ENCODE measurements at regions not wholly inside any gene's neighbourhood (a gene's known extent, or its start where the extent isn't known, plus 50 kb on each side); places are given as distances from the start of the nearest gene placed in this dataset.

- no peak overlapping the region for H2AFZ ChIP-seq (ENCODE audit: low read length)
- 0 out of 2 replicates have a peak, but pooled peaks cover 4% of the 10 kb centered on the region for H3F3A ChIP-seq (ENCODE audit: insufficient read depth, low read length)
- H3K4me3 ChIP-seq (ENCODE audit: low read length): no peak overlapping the region
- H3K9me2 ChIP-seq (replicated peaks; ENCODE audit: insufficient read depth, low read length): no peaks in the 10 kb centered on the region
- no peak overlapping the region for H3K4me2 ChIP-seq (ENCODE audit: low read depth, low read length)
- no peaks in the 10 kb centered on the region for H3K36me3 ChIP-seq (replicated peaks; ENCODE audit: insufficient read depth, low read length)
- H3K27me3 ChIP-seq (replicated peaks; ENCODE audit: insufficient read depth, low read length): no peaks in the 10 kb centered on the region
- DNase-seq: no peak
- peaks cover 27% of the 10 kb centered on the region for H3K4me1 ChIP-seq (ENCODE audit: low read length)
- TF ChIP-seq EZH2 (optimal IDR thresholded peaks at IDR 0.05; ENCODE audit: low read depth, low read length) (no peak), EZH2phosphoT487 (IDR thresholded peaks at IDR 0.05; ENCODE audit: low read length) (no peak), CTCF (IDR thresholded peaks at IDR 0.05; ENCODE audit: low read length) (no peak)
- no peaks in the 10 kb centered on the region for H3K9me3 ChIP-seq (replicated peaks; ENCODE audit: insufficient read depth, low read length)
- H3K9ac ChIP-seq (ENCODE audit: low read length): no peak overlapping the region
- H3K27ac ChIP-seq (ENCODE audit: low read length): no peak overlapping the region
- no peaks in the 10 kb centered on the region for H4K20me1 ChIP-seq (ENCODE audit: insufficient read depth, low read length)
- H3K79me2 ChIP-seq (ENCODE audit: low read length): no peaks in the 10 kb centered on the region
Observed at GRCh38 chr2:20148426-20148922, 76.5 kb downstream of the SDC1 start.

- no peaks in the 10 kb centered on the region for H3K79me2 ChIP-seq (ENCODE audit: low read length)
- H3K4me1 ChIP-seq (ENCODE audit: low read length): peaks cover 26% of the 10 kb centered on the region
- H3K4me3 ChIP-seq (ENCODE audit: low read length): no peak overlapping the region
- no peaks in the 10 kb centered on the region for H3K9me3 ChIP-seq (replicated peaks; ENCODE audit: insufficient read depth, low read length)
- no peaks in the 10 kb centered on the region for H3K36me3 ChIP-seq (replicated peaks; ENCODE audit: insufficient read depth, low read length)
- no peak overlapping the region for H2AFZ ChIP-seq (ENCODE audit: low read length)
- no peaks in the 10 kb centered on the region for H3K9me2 ChIP-seq (replicated peaks; ENCODE audit: insufficient read depth, low read length)
- H4K20me1 ChIP-seq (ENCODE audit: insufficient read depth, low read length): no peaks in the 10 kb centered on the region
- no peak overlapping the region for H3K27ac ChIP-seq (ENCODE audit: low read length)
- no peak overlapping the region for H3K4me2 ChIP-seq (ENCODE audit: low read depth, low read length)
- DNase-seq: no peak
- H3F3A ChIP-seq (ENCODE audit: insufficient read depth, low read length): 0 out of 2 replicates have a peak, but pooled peaks cover 4% of the 10 kb centered on the region
- TF ChIP-seq EZH2phosphoT487 (IDR thresholded peaks at IDR 0.05; ENCODE audit: low read length) (no peak), CTCF (IDR thresholded peaks at IDR 0.05; ENCODE audit: low read length) (no peak), EZH2 (optimal IDR thresholded peaks at IDR 0.05; ENCODE audit: low read depth, low read length) (no peak)
- H3K27me3 ChIP-seq (replicated peaks; ENCODE audit: insufficient read depth, low read length): no peaks in the 10 kb centered on the region
- no peak overlapping the region for H3K9ac ChIP-seq (ENCODE audit: low read length)
Observed at GRCh38 chr2:20147351-20147750, 77.6 kb downstream of the SDC1 start.

GRCh38 chr2:20146401-20146800 is 78.5 kb downstream of the SDC1 start:
- no peaks in the 10 kb centered on the region for H4K20me1 ChIP-seq (ENCODE audit: insufficient read depth, low read length)
- 0 out of 2 replicates have a peak, but pooled peaks cover 4% of the 10 kb centered on the region for H3F3A ChIP-seq (ENCODE audit: insufficient read depth, low read length)
- DNase-seq: no peak
- H3K27me3 ChIP-seq (replicated peaks; ENCODE audit: insufficient read depth, low read length): no peaks in the 10 kb centered on the region
- no peaks in the 10 kb centered on the region for H3K9me2 ChIP-seq (replicated peaks; ENCODE audit: insufficient read depth, low read length)
- TF ChIP-seq EZH2phosphoT487 (IDR thresholded peaks at IDR 0.05; ENCODE audit: low read length) (no peak), CTCF (IDR thresholded peaks at IDR 0.05; ENCODE audit: low read length) (no peak), EZH2 (optimal IDR thresholded peaks at IDR 0.05; ENCODE audit: low read depth, low read length) (no peak)
- H3K4me1 ChIP-seq (ENCODE audit: low read length): peaks cover 22% of the 10 kb centered on the region
- no peak overlapping the region for H3K27ac ChIP-seq (ENCODE audit: low read length)
- no peaks in the 10 kb centered on the region for H3K36me3 ChIP-seq (replicated peaks; ENCODE audit: insufficient read depth, low read length)
- no peaks in the 10 kb centered on the region for H3K9me3 ChIP-seq (replicated peaks; ENCODE audit: insufficient read depth, low read length)
- no peak overlapping the region for H3K4me3 ChIP-seq (ENCODE audit: low read length)
- H3K4me2 ChIP-seq (ENCODE audit: low read depth, low read length): no peak overlapping the region
- no peak overlapping the region for H2AFZ ChIP-seq (ENCODE audit: low read length)
- H3K79me2 ChIP-seq (ENCODE audit: low read length): no peaks in the 10 kb centered on the region
- H3K9ac ChIP-seq (ENCODE audit: low read length): no peak overlapping the region
